ENCODE measurements at regions not wholly inside any gene's neighbourhood (a gene's known extent, or its start where the extent isn't known, plus 50 kb on each side); places are given as distances from the start of the nearest gene placed in this dataset.
"Not testable (repeated sequence)": the region's sequence is repeated elsewhere in the genome, so short reads cannot be mapped to it uniquely, and the experiment has no call there.

GRCh38 chr11:98143661-98144060, 877.1 kb upstream of the CNTN5 start:
- DNase-seq (ENCODE audit: low spot score): no peak

- DNase-seq (ENCODE audit: low spot score): no peak
These were observed 867.0 kb upstream of the CNTN5 start for GRCh38 chr11:98153752-98154151.

GRCh38 chr11:98155696-98156095, 865.1 kb upstream of the CNTN5 start:
- DNase-seq (ENCODE audit: low spot score): no peak

- no peak for DNase-seq (ENCODE audit: low spot score)
These were observed 842.8 kb upstream of the CNTN5 start for GRCh38 chr11:98177925-98178324.

GRCh38 chr11:98180511-98180910, 840.2 kb upstream of the CNTN5 start:
- DNase-seq (ENCODE audit: low spot score): no peak

- no peak for DNase-seq (ENCODE audit: low spot score)
These were observed 839.8 kb upstream of the CNTN5 start for GRCh38 chr11:98180921-98181320.

GRCh38 chr11:98183034-98183433, 837.7 kb upstream of the CNTN5 start:
- no peak for DNase-seq (ENCODE audit: low spot score)

GRCh38 chr11:98185245-98185644, 835.5 kb upstream of the CNTN5 start:
- DNase-seq (ENCODE audit: low spot score): no peak

GRCh38 chr11:98194611-98195010, 826.1 kb upstream of the CNTN5 start:
- DNase-seq (ENCODE audit: low spot score): no peak

GRCh38 chr11:98195300-98195699, 825.4 kb upstream of the CNTN5 start:
- no peak for DNase-seq (ENCODE audit: low spot score)

GRCh38 chr11:98207086-98207485, 813.7 kb upstream of the CNTN5 start:
- no peak for DNase-seq (ENCODE audit: low spot score)

- no peak for DNase-seq (ENCODE audit: low spot score)
These were observed 793.5 kb upstream of the CNTN5 start for GRCh38 chr11:98227278-98227677.

- DNase-seq (ENCODE audit: low spot score): no peak
These were observed 790.1 kb upstream of the CNTN5 start for GRCh38 chr11:98230678-98231077.

- DNase-seq (ENCODE audit: low spot score): no peak
These were observed 786.1 kb upstream of the CNTN5 start for GRCh38 chr11:98234698-98235097.

GRCh38 chr11:98243897-98244296, 776.9 kb upstream of the CNTN5 start:
- no peak for DNase-seq (ENCODE audit: low spot score)

- DNase-seq (ENCODE audit: low spot score): no peak
These were observed 759.8 kb upstream of the CNTN5 start for GRCh38 chr11:98260983-98261382.

GRCh38 chr11:98277251-98277912, 743.4 kb upstream of the CNTN5 start:
- no peak for DNase-seq (ENCODE audit: low spot score)

- no peak for DNase-seq (ENCODE audit: low spot score)
These were observed 731.0 kb upstream of the CNTN5 start for GRCh38 chr11:98289617-98290263.

- DNase-seq (ENCODE audit: low spot score): no peak
These were observed 724.5 kb upstream of the CNTN5 start for GRCh38 chr11:98296091-98296880.

GRCh38 chr11:98300719-98301118, 720.0 kb upstream of the CNTN5 start:
- no peak for DNase-seq (ENCODE audit: low spot score)

GRCh38 chr11:98307827-98308491, 712.8 kb upstream of the CNTN5 start:
- DNase-seq (ENCODE audit: low spot score): no peak

GRCh38 chr11:98330306-98330705, 690.4 kb upstream of the CNTN5 start:
- not testable (repeated sequence) for DNase-seq (ENCODE audit: low spot score)

Measured in mucosa of gallbladder (tissue), 1 donor.